Neutrophil (primary cell): ENCODE measurements at regions not wholly inside any gene's neighbourhood (a gene's known extent, or its start where the extent isn't known, plus 50 kb on each side); places are given as distances from the start of the nearest gene placed in this dataset.

ENCODE experiments used
- H3K27ac ChIP-seq: fragments of 200-600 bp; sonication (generic); 2 replicates; pipeline ENCODE4 v1.5.1; 2016; ENCODE audit warnings: mild to moderate bottlenecking, moderate library complexity
- H3K27me3 ChIP-seq: fragments of 200-600 bp; sonication (generic); 2 replicates; pipeline ENCODE4 v1.6.0; 2016; ENCODE audit warnings: mild to moderate bottlenecking
- H3K36me3 ChIP-seq: fragments of 200-600 bp; sonication (generic); 2 replicates; pipeline ENCODE4 v1.5.1; 2017
- H3K4me1 ChIP-seq, 2 experiments: fragments of 200-600 bp in 1 of 2; sonication (generic) in 1 of 2; 1 replicate in 1 of 2; 2 replicates in 1 of 2; pipeline versions ENCODE4 v1.5.1 to v1.6.1; 2013 to 2016; ENCODE audit warnings: low read depth in 1 of 2, low read length in 1 of 2, mild to moderate bottlenecking in 1 of 2, moderate library complexity in 1 of 2; ENCODE audit not compliant: control insufficient read depth in 1 of 2, insufficient read depth in 1 of 2
- H3K4me3 ChIP-seq, 2 experiments: fragments of 200-600 bp in 1 of 2; sonication (generic) in 1 of 2; 1 replicate in 1 of 2; 2 replicates in 1 of 2; pipeline ENCODE4 v1.5.1; 2013 to 2016; ENCODE audit warnings: low read depth in 1 of 2, low read length in 1 of 2, mild to moderate bottlenecking in 1 of 2, moderate library complexity in 1 of 2
- H3K9me3 ChIP-seq: fragments of 200-600 bp; sonication (generic); 2 replicates; pipeline ENCODE4 v1.5.1; 2016
- TF ChIP-seq, protein P1 (sequence below): fragments of 200-600 bp; sonication (generic); IDR thresholded peaks from 2 replicates; pipeline ENCODE4 v1.5.1; 2016; ENCODE audit warnings: antibody characterized with exemption

- Histone ChIP-seq H3K4me1 (no peaks in the 10 kb centered on the region), H3K9me3 (no peaks in the 10 kb centered on the region), H3K36me3 (no peaks in the 10 kb centered on the region), H3K27ac (no peak overlapping the region), H3K27me3 (no peaks in the 10 kb centered on the region), H3K4me3 (no peak overlapping the region)
- TF ChIP-seq, protein P1, sequence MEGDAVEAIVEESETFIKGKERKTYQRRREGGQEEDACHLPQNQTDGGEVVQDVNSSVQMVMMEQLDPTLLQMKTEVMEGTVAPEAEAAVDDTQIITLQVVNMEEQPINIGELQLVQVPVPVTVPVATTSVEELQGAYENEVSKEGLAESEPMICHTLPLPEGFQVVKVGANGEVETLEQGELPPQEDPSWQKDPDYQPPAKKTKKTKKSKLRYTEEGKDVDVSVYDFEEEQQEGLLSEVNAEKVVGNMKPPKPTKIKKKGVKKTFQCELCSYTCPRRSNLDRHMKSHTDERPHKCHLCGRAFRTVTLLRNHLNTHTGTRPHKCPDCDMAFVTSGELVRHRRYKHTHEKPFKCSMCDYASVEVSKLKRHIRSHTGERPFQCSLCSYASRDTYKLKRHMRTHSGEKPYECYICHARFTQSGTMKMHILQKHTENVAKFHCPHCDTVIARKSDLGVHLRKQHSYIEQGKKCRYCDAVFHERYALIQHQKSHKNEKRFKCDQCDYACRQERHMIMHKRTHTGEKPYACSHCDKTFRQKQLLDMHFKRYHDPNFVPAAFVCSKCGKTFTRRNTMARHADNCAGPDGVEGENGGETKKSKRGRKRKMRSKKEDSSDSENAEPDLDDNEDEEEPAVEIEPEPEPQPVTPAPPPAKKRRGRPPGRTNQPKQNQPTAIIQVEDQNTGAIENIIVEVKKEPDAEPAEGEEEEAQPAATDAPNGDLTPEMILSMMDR, result no peak
These were observed 536.3 kb downstream of the SLC6A15 start for GRCh38 chr12:84376320-84376719.

DNA sequence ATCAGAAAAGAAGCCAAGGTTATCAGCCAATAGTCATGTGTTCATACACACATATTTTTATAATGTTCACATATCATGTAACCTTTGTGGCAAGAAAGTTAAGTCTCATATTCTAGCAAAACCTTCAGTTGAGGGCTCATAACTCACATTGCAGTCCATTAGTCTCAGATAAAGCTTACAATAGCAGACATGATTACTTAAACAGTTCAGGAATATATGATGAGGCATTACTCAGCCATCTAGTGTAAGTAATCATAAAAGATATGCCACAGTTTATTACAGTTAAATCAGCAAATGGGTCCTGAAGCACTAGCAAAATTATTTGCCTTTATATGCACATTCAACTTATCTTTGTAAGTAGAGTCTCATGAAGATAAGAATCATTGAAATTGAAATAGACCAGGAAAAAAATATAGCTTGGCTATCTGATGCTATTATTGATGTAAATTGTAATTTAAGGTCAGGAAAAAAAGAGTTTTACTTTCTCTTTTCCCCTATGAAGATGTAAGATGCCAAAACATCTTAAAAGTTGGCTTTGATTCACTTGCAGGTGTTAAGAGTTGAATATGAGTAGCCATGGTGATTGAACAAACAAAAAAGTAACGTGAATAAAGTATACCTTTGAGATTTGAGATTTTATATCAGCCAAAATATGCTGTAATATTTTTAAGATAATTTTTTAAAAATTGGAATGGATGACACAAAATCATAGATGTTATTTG, 537.0 kb downstream of the SLC6A15 start:
- no peaks in the 10 kb centered on the region for H3K36me3 ChIP-seq
- no peak overlapping the region for H3K4me3 ChIP-seq
- H3K9me3 ChIP-seq, result no peaks in the 10 kb centered on the region
- H3K4me1 ChIP-seq, result no peaks in the 10 kb centered on the region
- H3K27ac ChIP-seq, result no peak overlapping the region
- TF ChIP-seq, protein P1, result no peak
- no peaks in the 10 kb centered on the region for H3K27me3 ChIP-seq

DNA sequence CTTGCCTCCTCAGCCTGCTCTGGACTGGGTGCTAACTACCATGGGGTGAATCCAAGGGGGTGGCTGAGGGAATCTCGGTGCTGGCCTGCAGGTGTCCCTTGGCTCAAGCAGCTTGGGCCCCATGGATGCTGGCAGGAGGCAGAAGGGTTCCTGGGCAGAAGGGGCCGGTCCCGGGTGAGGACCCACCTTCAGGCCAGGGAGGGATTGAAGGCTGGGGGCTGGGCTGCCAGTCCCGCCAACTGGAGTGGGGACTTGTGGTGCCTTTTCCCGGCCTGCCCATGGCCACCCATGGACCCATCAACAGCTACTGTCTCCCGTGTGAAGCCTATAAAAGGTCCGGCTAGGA, 550.1 kb downstream of the SLC6A15 start:
- H3K4me3 ChIP-seq, result no peak overlapping the region
- H3K4me1 ChIP-seq, result no peaks in the 10 kb centered on the region
- H3K27me3 ChIP-seq, result no peaks in the 10 kb centered on the region
- H3K9me3 ChIP-seq, result no peaks in the 10 kb centered on the region
- TF ChIP-seq, protein P1, result no peak
- H3K36me3 ChIP-seq, result no peaks in the 10 kb centered on the region
- no peak overlapping the region for H3K27ac ChIP-seq

- TF ChIP-seq, protein P1, result no peak
These were observed 550.7 kb downstream of the SLC6A15 start for GRCh38 chr12:84361651-84362551.

DNA sequence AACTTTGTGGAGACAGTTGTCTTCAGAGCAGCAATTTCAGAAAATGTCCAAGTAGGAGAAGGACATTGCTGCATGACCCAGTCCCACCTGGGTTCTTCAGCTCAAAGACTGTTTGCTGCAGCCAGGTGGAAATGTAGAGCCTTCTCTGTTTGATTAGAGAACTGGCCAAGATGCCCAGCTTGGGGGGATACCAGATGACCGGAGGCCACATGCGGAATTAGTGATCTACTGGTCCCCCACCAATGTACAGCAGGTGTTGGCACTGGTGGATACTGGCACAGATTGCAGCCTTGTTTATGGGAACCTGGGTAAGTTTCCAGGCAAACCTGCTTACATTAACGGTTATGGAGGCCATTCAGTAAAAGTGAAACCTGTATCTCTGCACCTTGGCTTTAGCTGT, 555.3 kb downstream of the SLC6A15 start:
- Histone ChIP-seq H3K36me3 (no peaks in the 10 kb centered on the region), H3K4me1 (no peaks in the 10 kb centered on the region), H3K27me3 (no peaks in the 10 kb centered on the region), H3K4me3 (no peak overlapping the region), H3K9me3 (no peaks in the 10 kb centered on the region), H3K27ac (no peak overlapping the region)
- TF ChIP-seq, protein P1, result no peak

More at GRCh38 chr12:84361651-84362551, 550.7 kb downstream of the SLC6A15 start:
- Histone ChIP-seq H3K9me3 (no peaks in the 10 kb centered on the region), H3K4me1 (no peaks in the 10 kb centered on the region), H3K4me3 (no peak overlapping the region), H3K27ac (no peak overlapping the region), H3K36me3 (no peaks in the 10 kb centered on the region), H3K27me3 (no peaks in the 10 kb centered on the region)
